ENCODE measurements at regions not wholly inside any gene's neighbourhood (a gene's known extent, or its start where the extent isn't known, plus 50 kb on each side); places are given as distances from the start of the nearest gene placed in this dataset.
"Not testable (repeated sequence)": the region's sequence is repeated elsewhere in the genome, so short reads cannot be mapped to it uniquely, and the experiment has no call there.

DNA sequence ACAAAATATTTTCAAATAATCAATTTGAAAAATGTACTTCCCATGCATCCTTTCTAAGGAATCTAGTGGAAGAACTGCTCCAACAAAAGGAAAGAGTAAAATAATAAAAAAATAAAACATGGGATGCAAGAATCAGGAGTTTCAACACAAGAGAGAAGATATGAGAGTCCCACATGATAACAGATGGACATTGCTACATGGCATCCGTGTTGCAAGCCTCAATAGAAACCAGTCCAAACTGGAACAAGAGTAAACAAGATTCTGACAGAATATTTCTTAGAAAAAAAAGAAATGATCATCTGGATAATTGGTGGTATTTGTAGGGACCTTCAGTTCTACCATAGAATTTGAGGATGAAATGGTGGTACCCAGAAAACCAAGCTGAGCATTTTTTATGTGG is 186.8 kb downstream of the FRK start:
- Histone ChIP-seq H3K27me3 (no peaks in the 10 kb centered on the region), H3K4me1 (no peaks in the 10 kb centered on the region), H3K9me3 (no peaks in the 10 kb centered on the region), H3K36me3 (no peaks in the 10 kb centered on the region), H3K27ac (no peak overlapping the region), H3K4me3 (no peak overlapping the region)
- TF ChIP-seq POLR2A (IDR thresholded peaks at IDR 0.05) (no peak), POLR2AphosphoS5 (IDR thresholded peaks at IDR 0.05) (no peak), EP300 (IDR thresholded peaks at IDR 0.05) (no peak)
- TF ChIP-seq, protein P1, sequence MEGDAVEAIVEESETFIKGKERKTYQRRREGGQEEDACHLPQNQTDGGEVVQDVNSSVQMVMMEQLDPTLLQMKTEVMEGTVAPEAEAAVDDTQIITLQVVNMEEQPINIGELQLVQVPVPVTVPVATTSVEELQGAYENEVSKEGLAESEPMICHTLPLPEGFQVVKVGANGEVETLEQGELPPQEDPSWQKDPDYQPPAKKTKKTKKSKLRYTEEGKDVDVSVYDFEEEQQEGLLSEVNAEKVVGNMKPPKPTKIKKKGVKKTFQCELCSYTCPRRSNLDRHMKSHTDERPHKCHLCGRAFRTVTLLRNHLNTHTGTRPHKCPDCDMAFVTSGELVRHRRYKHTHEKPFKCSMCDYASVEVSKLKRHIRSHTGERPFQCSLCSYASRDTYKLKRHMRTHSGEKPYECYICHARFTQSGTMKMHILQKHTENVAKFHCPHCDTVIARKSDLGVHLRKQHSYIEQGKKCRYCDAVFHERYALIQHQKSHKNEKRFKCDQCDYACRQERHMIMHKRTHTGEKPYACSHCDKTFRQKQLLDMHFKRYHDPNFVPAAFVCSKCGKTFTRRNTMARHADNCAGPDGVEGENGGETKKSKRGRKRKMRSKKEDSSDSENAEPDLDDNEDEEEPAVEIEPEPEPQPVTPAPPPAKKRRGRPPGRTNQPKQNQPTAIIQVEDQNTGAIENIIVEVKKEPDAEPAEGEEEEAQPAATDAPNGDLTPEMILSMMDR (IDR thresholded peaks at IDR 0.05): no peak
- no peak for DNase-seq
- intact Hi-C loops (cut with DNase I): no loop called here
- 19 to 64% methylated on average over 1 of the region's 1 CpG for WGBS, 2 donors

DNA sequence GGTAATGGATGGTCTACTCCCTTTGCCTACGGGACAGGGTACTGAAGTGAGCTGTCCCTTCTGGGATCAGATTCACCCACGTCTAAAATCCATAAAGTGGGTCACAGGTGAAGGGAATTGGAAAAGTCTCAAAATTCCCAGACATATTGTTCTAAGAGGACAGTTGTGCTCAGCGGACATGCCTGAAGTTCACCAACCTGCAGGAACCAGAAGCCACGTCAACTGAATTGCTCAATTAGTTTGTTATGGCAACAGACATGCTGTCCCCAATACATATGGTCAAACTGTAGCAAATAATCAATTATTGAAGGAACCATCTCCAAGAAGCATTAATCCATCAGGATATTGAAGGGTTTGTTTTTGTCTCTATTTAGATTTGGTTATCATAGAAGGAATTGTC is 190.2 kb downstream of the FRK start:
- TF ChIP-seq POLR2A (IDR thresholded peaks at IDR 0.05) (no peak), POLR2AphosphoS5 (IDR thresholded peaks at IDR 0.05) (no peak), EP300 (IDR thresholded peaks at IDR 0.05) (no peak)
- TF ChIP-seq, protein P1 (IDR thresholded peaks at IDR 0.05): no peak
- no peaks in the 10 kb centered on the region for H3K4me1 ChIP-seq
- no peaks in the 10 kb centered on the region for H3K9me3 ChIP-seq
- intact Hi-C loops (cut with DNase I): no loop called here
- WGBS, 2 donors: 54 to 62% methylated on average over 4 of the region's 4 CpGs
- no peak overlapping the region for H3K4me3 ChIP-seq
- H3K27ac ChIP-seq: no peak overlapping the region
- DNase-seq: no peak
- H3K36me3 ChIP-seq: no peaks in the 10 kb centered on the region
- H3K27me3 ChIP-seq: no peaks in the 10 kb centered on the region

DNA sequence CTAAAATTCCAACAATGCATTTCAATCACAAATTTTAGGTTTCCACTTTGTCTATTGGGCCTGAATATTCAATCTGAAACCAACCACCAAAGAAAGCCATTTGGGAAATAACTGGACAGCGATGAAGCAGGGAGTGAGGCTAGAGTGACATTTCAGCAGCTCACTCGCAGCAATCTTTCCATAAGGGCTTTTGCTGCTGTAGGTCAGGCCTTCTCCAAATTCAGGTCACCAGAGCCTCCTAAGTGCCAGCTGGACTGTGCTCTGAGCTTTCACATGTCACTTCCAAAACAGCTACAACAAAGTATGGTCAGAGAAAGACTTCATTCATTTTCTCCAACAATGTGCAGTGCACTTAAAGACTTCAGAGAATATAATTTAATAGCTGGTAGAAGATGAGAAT is 194.8 kb downstream of the FRK start:
- no peaks in the 10 kb centered on the region for H3K27me3 ChIP-seq
- no peak overlapping the region for H3K27ac ChIP-seq
- no peaks in the 10 kb centered on the region for H3K9me3 ChIP-seq
- no peaks in the 10 kb centered on the region for H3K4me1 ChIP-seq
- WGBS, 2 donors: 89% methylated on average over 2 of the region's 2 CpGs
- intact Hi-C loops (cut with DNase I): no loop called here
- H3K4me3 ChIP-seq: no peak overlapping the region
- no peak for DNase-seq
- TF ChIP-seq, protein P1 (IDR thresholded peaks at IDR 0.05): no peak
- TF ChIP-seq EP300 (IDR thresholded peaks at IDR 0.05) (no peak), POLR2A (IDR thresholded peaks at IDR 0.05) (no peak), POLR2AphosphoS5 (IDR thresholded peaks at IDR 0.05) (no peak)
- H3K36me3 ChIP-seq: no peaks in the 10 kb centered on the region

DNA sequence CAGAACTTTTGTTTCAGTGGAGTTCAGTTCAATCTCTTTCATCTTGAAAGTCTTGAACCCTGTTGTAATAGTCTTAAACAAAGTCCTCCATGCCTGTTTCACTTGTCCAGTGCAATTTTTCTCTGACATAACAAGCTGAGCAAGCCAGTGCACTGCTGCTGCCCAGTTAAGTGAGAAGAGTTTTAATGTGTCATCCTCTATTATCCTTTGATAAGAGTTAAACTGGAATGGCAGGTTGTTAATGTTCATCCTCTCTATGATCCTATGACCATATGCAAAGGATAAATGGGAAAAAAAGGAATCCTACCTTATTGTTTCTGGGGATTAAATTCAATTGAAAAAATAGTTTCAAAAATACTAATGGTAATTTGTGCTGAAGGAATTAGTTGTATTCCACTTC is 197.5 kb downstream of the FRK start:
- Histone ChIP-seq H3K27me3 (no peaks in the 10 kb centered on the region), H3K4me1 (no peaks in the 10 kb centered on the region), H3K27ac (no peak overlapping the region), H3K36me3 (no peaks in the 10 kb centered on the region), H3K4me3 (no peak overlapping the region), H3K9me3 (no peaks in the 10 kb centered on the region)
- TF ChIP-seq POLR2A (IDR thresholded peaks at IDR 0.05): no peak
- TF ChIP-seq POLR2AphosphoS5 (IDR thresholded peaks at IDR 0.05): no peak
- no peak for TF ChIP-seq EP300 (IDR thresholded peaks at IDR 0.05)
- TF ChIP-seq, protein P1 (IDR thresholded peaks at IDR 0.05): no peak
- intact Hi-C loops (cut with DNase I): no loop called here
- DNase-seq: no peak

DNA sequence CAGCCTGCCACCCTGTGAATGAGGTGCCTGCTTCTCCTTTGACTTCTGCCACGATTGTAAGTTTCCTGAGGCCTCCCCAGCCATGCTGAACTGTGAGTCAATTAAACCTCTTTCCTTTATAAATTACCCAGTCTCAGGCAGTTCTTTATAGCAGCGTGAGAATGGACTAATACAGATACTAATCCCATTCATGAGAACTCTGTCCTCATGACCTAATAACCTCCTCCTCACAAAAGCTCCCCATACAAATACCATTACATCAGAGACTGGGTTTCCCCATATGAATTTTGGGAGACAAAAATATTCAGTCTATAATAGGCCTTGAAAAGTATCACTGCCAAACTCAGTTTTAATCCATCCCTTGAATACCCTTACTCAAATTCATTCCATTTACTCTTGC is 199.0 kb downstream of the FRK start:
- intact Hi-C loops (cut with DNase I); H3K27ac ChIP-seq; H3K27me3 ChIP-seq; H3K36me3 ChIP-seq; DNase-seq; H3K9me3 ChIP-seq; H3K4me1 ChIP-seq; H3K4me3 ChIP-seq: not testable (repeated sequence)
- WGBS, 2 donors: 57 to 69% methylated on average over 2 of the region's 2 CpGs

DNA sequence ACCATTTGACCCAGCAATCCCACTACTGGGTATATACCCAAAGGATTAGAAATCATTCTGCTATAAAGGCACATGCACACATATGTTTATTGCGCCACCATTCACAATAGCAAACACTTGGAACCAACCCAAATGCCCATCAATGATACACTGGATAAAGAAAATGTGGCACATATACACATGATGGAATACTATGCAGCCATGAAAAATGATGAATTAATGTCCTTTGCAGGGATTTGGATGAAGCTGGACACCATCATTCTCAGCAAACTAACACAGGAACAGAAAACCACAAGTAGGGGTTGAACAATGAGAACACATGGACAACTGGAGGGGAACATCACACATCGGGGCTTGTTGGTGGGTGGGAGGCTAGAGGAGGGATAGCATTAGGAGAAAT is 201.1 kb downstream of the FRK start:
- H3K36me3 ChIP-seq; H3K9me3 ChIP-seq; H3K4me1 ChIP-seq; DNase-seq; intact Hi-C loops (cut with DNase I); H3K27ac ChIP-seq; H3K27me3 ChIP-seq; H3K4me3 ChIP-seq: not testable (repeated sequence)
- WGBS, 2 donors: 92 to 96% methylated on average over 2 of the region's 2 CpGs
